A673 (cell line): ENCODE measurements at regions not wholly inside any gene's neighbourhood (a gene's known extent, or its start where the extent isn't known, plus 50 kb on each side); places are given as distances from the start of the nearest gene placed in this dataset.
A peak's percentile ranks its signal among the peaks of the same experiment; 100 is the strongest.

Experiments
- EZH2 ChIP-seq: fragments of 200-600 bp; sonication (generic); IDR thresholded peaks from 2 replicates; pipeline ENCODE4 v1.6.1; 2017; ENCODE audit warnings: borderline replicate concordance, low read depth, mild to moderate bottlenecking, mixed read lengths, antibody characterized with exemption, low read length; ENCODE audit not compliant: poor library complexity, severe bottlenecking
- TF ChIP-seq, protein P1 (sequence below): fragments of 300-800, 200-600 bp; sonication (generic); conservative IDR thresholded peaks from 2 replicates; pipeline ENCODE4 v1.5.1; 2017; ENCODE audit warnings: low read depth, mild to moderate bottlenecking, antibody characterized with exemption, low read length, moderate library complexity, mixed read lengths

DNA sequence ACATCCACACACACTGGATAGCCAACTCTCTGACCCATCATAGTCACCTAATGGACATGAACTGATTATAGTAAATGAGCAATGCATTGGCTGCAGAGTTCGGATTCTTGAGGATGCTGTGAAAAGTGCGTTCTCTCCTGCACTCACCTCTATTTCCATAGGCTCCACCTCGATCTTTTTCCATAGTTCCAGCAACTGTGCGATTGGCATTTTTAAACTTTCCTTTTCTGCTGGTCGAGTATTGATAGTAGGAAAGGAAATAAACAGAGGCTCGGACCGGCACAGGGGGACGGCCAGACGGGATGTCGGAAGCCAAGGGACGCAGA lies 94.4 kb downstream of the RNASET2 start:
- TF ChIP-seq, protein P1, sequence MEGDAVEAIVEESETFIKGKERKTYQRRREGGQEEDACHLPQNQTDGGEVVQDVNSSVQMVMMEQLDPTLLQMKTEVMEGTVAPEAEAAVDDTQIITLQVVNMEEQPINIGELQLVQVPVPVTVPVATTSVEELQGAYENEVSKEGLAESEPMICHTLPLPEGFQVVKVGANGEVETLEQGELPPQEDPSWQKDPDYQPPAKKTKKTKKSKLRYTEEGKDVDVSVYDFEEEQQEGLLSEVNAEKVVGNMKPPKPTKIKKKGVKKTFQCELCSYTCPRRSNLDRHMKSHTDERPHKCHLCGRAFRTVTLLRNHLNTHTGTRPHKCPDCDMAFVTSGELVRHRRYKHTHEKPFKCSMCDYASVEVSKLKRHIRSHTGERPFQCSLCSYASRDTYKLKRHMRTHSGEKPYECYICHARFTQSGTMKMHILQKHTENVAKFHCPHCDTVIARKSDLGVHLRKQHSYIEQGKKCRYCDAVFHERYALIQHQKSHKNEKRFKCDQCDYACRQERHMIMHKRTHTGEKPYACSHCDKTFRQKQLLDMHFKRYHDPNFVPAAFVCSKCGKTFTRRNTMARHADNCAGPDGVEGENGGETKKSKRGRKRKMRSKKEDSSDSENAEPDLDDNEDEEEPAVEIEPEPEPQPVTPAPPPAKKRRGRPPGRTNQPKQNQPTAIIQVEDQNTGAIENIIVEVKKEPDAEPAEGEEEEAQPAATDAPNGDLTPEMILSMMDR: no peak
- TF ChIP-seq EZH2: peak; percentile 87
